HepG2 (cell line): ENCODE measurements at regions not wholly inside any gene's neighbourhood (a gene's known extent, or its start where the extent isn't known, plus 50 kb on each side); places are given as distances from the start of the nearest gene placed in this dataset.
A peak's percentile ranks its signal among the peaks of the same experiment; 100 is the strongest.

Experiments
- ATF2 ChIP-seq: sonication (generic); formaldehyde crosslinking; IDR thresholded peaks from 2 replicates; pipeline ENCODE4 v1.4.0; 2020; ENCODE audit warnings: missing genetic modification reagents
- ATF7-NPFF ChIP-seq: sonication (generic); formaldehyde crosslinking; IDR thresholded peaks from 2 replicates; pipeline ENCODE4 v1.8.1; 2023; ENCODE audit warnings: mild to moderate bottlenecking, low read depth, missing genetic modification reagents, moderate library complexity
- EEA1 ChIP-seq: sonication (generic); formaldehyde crosslinking; IDR thresholded peaks from 2 replicates; pipeline ENCODE4 v1.5.1; 2020; ENCODE audit warnings: mild to moderate bottlenecking, missing genetic modification reagents, borderline replicate concordance
- ELF1 ChIP-seq: sonication (generic); formaldehyde crosslinking; IDR thresholded peaks from 2 replicates; pipeline ENCODE4 v1.4.0; 2020; ENCODE audit warnings: missing genetic modification reagents
- FOSL1 ChIP-seq: sonication (generic); formaldehyde crosslinking; IDR thresholded peaks from 2 replicates; pipeline ENCODE4 v1.9.0; 2021; ENCODE audit warnings: missing genetic modification reagents, borderline replicate concordance
- NCOR1 ChIP-seq: fragments of 200-600 bp; sonication (generic); IDR thresholded peaks from 2 replicates; pipeline ENCODE4 v1.7.0; 2017; ENCODE audit warnings: antibody characterized with exemption, low read length, borderline replicate concordance
- PAF1 ChIP-seq: IDR thresholded peaks from 2 replicates; pipeline ENCODE4 v1.6.1; 2016; ENCODE audit warnings: missing genetic modification reagents, missing compliant biosample characterization
- PITX1 ChIP-seq: sonication (generic); formaldehyde crosslinking; IDR thresholded peaks from 2 replicates; pipeline ENCODE4 v1.5.1; 2020; ENCODE audit warnings: mild to moderate bottlenecking, missing genetic modification reagents
- POGZ ChIP-seq: sonication (generic); formaldehyde crosslinking; IDR thresholded peaks from 2 replicates; pipeline ENCODE4 v1.4.0; 2020; ENCODE audit warnings: mild to moderate bottlenecking, missing genetic modification reagents
- RARA ChIP-seq: IDR thresholded peaks from 2 replicates; pipeline ENCODE4 v1.6.1; 2016; ENCODE audit warnings: missing genetic modification reagents, missing compliant biosample characterization
- SNAPC5 ChIP-seq: sonication (generic); formaldehyde crosslinking; IDR thresholded peaks from 2 replicates; pipeline ENCODE4 v1.8.1; 2023; ENCODE audit warnings: mild to moderate bottlenecking, missing genetic modification reagents, borderline replicate concordance
- SYNCRIP ChIP-seq: fragments of 200-400 bp; formaldehyde crosslinking; IDR thresholded peaks from 2 replicates; pipeline ENCODE4 v1.6.1; 2018; ENCODE audit warnings: mild to moderate bottlenecking, low read depth, low read length; ENCODE audit not compliant: insufficient read depth
- TAF1 ChIP-seq: sonication (generic); formaldehyde crosslinking; IDR thresholded peaks from 2 replicates; pipeline ENCODE4 v1.4.0; 2020; ENCODE audit warnings: missing genetic modification reagents
- ZBTB8A ChIP-seq: sonication (generic); formaldehyde crosslinking; IDR thresholded peaks from 2 replicates; pipeline ENCODE4 v1.4.0; 2020; ENCODE audit warnings: mild to moderate bottlenecking, low read depth, missing genetic modification reagents, borderline replicate concordance
- ZNF280B ChIP-seq: sonication (generic); formaldehyde crosslinking; IDR thresholded peaks from 2 replicates; pipeline ENCODE4 v1.5.0; 2020; ENCODE audit warnings: missing genetic modification reagents, mild to moderate bottlenecking, borderline replicate concordance
- ZNF441 ChIP-seq: sonication (generic); formaldehyde crosslinking; IDR thresholded peaks from 2 replicates; pipeline ENCODE4 v1.7.0; 2021; ENCODE audit warnings: missing genetic modification reagents, borderline replicate concordance
- ZNF7 ChIP-seq: IDR thresholded peaks from 2 replicates; pipeline ENCODE4 v1.6.1; 2016; ENCODE audit warnings: missing biosample characterization, missing genetic modification reagents
- ZNF703 ChIP-seq: sonication (generic); formaldehyde crosslinking; IDR thresholded peaks from 2 replicates; pipeline ENCODE4 v1.5.1; 2020; ENCODE audit warnings: missing genetic modification reagents, mild to moderate bottlenecking, moderate library complexity, borderline replicate concordance
- ZNF749 ChIP-seq: sonication (generic); formaldehyde crosslinking; IDR thresholded peaks from 2 replicates; pipeline ENCODE4 v1.8.0; 2022; ENCODE audit warnings: mild to moderate bottlenecking, missing genetic modification reagents, moderate library complexity, borderline replicate concordance
- ZSCAN25 ChIP-seq: sonication (generic); formaldehyde crosslinking; IDR thresholded peaks from 2 replicates; pipeline ENCODE4 v1.8.0; 2022; ENCODE audit warnings: mild to moderate bottlenecking, missing genetic modification reagents
- TF ChIP-seq, protein P1 (sequence below): sonication (generic); formaldehyde crosslinking; IDR thresholded peaks from 2 replicates; pipeline ENCODE4 v1.5.1; 2020; ENCODE audit warnings: missing genetic modification reagents, mild to moderate bottlenecking, borderline replicate concordance
- TF ChIP-seq, protein P2 (sequence below): sonication (generic); formaldehyde crosslinking; conservative IDR thresholded peaks from 2 replicates; pipeline ENCODE4 v1.8.1; 2023; ENCODE audit warnings: missing genetic modification reagents
- TF ChIP-seq, protein P3 (sequence below): sonication (generic); formaldehyde crosslinking; IDR thresholded peaks from 2 replicates; pipeline ENCODE4 v1.4.0; 2020; ENCODE audit warnings: missing genetic modification reagents

DNA sequence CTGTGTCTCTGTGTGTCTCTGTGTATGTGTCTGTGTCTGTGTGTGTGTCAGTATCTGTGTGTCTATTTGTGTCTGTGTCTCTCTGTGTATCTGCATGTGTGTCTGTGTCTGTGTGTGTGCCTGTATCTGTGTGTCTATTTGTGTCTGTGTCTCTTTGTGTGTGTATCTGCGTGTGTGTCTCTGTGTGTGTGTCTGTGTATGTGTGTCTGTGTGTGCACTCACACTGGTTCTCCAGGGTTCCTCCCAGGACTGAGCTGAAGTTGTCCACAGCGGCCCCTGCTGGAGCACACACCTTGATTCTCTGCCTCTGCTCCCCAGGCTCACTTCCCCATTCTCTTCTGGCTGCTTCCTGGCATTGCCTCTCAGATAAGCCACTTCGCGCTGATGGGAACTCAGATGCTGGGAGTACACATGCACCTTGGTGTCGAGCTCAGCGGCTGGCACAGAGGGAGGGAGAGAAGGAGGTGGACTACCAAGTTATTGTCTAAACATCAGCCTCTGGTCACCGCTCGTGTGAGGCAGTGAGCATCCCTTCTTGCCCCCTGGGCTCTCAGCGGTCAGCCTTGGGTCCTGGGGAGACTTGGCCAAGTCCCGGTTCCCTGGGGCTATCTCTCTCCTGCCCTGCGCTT lies 104.9 kb upstream of the NXT1 start (continued):
- no peak for TF ChIP-seq ZNF7 (CRISPR knock-in tag)
- TF ChIP-seq TAF1: no peak
- no peak for TF ChIP-seq ATF7-NPFF (CRISPR knock-in tag)
- no peak for TF ChIP-seq RARA (CRISPR knock-in tag)
- TF ChIP-seq ZBTB8A (CRISPR knock-in tag): no peak
- TF ChIP-seq EEA1 (CRISPR knock-in tag): no peak
- TF ChIP-seq ATF2 (CRISPR knock-in tag): no peak
- no peak for TF ChIP-seq SNAPC5 (CRISPR knock-in tag)
- TF ChIP-seq ZNF749 (CRISPR knock-in tag): no peak
- no peak for TF ChIP-seq PAF1 (CRISPR knock-in tag)
- TF ChIP-seq, protein P1, sequence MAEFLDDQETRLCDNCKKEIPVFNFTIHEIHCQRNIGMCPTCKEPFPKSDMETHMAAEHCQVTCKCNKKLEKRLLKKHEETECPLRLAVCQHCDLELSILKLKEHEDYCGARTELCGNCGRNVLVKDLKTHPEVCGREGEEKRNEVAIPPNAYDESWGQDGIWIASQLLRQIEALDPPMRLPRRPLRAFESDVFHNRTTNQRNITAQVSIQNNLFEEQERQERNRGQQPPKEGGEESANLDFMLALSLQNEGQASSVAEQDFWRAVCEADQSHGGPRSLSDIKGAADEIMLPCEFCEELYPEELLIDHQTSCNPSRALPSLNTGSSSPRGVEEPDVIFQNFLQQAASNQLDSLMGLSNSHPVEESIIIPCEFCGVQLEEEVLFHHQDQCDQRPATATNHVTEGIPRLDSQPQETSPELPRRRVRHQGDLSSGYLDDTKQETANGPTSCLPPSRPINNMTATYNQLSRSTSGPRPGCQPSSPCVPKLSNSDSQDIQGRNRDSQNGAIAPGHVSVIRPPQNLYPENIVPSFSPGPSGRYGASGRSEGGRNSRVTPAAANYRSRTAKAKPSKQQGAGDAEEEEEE (CRISPR knock-in tag): no peak
- TF ChIP-seq POGZ (CRISPR knock-in tag): no peak
- 0 out of 2 replicates have a peak, but pooled peaks have one; percentile 21 for TF ChIP-seq ELF1 (CRISPR knock-in tag)
- TF ChIP-seq PITX1 (CRISPR knock-in tag): no peak
- 0 out of 2 replicates have a peak, but pooled peaks have one; percentile 53 for TF ChIP-seq ZNF280B (CRISPR knock-in tag)
- TF ChIP-seq, protein P2, sequence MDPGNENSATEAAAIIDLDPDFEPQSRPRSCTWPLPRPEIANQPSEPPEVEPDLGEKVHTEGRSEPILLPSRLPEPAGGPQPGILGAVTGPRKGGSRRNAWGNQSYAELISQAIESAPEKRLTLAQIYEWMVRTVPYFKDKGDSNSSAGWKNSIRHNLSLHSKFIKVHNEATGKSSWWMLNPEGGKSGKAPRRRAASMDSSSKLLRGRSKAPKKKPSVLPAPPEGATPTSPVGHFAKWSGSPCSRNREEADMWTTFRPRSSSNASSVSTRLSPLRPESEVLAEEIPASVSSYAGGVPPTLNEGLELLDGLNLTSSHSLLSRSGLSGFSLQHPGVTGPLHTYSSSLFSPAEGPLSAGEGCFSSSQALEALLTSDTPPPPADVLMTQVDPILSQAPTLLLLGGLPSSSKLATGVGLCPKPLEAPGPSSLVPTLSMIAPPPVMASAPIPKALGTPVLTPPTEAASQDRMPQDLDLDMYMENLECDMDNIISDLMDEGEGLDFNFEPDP (CRISPR knock-in tag): no peak
- TF ChIP-seq FOSL1 (CRISPR knock-in tag): no peak
- no peak for TF ChIP-seq SYNCRIP
- no peak for TF ChIP-seq ZNF703 (CRISPR knock-in tag)
- TF ChIP-seq ZSCAN25 (CRISPR knock-in tag): no peak
- TF ChIP-seq NCOR1: no peak
- TF ChIP-seq, protein P3, sequence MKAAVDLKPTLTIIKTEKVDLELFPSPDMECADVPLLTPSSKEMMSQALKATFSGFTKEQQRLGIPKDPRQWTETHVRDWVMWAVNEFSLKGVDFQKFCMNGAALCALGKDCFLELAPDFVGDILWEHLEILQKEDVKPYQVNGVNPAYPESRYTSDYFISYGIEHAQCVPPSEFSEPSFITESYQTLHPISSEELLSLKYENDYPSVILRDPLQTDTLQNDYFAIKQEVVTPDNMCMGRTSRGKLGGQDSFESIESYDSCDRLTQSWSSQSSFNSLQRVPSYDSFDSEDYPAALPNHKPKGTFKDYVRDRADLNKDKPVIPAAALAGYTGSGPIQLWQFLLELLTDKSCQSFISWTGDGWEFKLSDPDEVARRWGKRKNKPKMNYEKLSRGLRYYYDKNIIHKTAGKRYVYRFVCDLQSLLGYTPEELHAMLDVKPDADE (CRISPR knock-in tag): no peak
- no peak for TF ChIP-seq ZNF441 (CRISPR knock-in tag)
